Femur (tissue), 1 donor: ENCODE measurements at regions not wholly inside any gene's neighbourhood (a gene's known extent, or its start where the extent isn't known, plus 50 kb on each side); places are given as distances from the start of the nearest gene placed in this dataset.

ENCODE experiments used
- DNase-seq: peaks from one replicate; pipeline ENCODE4 v3.0.0-alpha.2; 2017

DNA sequence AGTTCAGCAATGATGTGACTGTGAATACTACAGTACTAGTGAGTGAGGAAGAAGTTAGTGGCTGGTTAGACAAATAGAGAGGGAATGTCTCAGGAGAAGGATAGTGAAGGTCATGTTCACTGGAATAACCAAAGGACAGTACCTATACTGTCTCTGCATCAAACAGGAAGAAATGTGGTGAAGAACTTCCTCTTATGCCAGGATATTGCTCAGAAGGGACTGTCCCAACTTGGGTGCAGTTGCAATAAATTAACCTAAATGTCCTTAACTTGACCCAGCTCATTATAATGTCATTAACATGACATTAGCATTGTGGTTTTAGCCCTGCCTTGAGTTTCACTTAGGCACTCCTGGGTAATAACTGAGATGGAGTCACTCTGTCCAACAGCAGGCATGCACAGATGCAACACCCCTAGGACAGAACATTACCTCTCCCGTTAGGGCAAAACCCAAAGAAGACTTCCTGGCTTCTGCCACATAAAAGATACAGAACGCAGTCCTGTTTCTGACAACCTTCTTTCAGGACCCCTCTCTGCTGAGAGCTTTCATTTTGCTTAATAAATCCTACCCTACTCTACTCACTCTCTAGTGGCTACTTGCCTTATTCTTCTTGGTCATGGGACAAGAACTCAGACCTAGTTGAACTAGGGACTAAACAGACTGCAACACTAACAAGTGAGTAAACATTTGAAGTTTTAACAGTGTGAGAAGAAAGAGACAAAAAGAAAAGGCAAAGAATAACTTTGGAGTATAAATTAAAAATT is 1591.6 kb upstream of the MIR17HG start:
- DNase-seq, result no peak

DNA sequence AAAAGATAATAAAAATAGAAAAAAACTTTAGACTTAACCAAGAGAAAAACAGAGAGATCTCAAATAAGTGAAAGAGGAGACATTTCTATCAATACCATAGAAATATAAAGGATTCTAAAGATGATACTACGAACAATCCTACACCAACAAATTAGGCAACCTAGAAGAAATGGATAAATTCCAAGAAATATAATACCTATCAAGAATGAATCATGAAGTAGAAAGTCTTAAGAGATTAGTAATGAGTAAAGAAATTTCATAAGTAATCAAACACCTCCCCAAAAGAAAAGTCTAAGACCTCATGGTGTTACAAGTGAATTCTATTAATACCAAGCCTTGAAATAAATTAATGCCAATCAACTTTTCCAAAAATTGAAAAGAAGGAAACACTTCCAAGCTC is 1584.5 kb upstream of the MIR17HG start:
- DNase-seq, result no peak

- peak; percentile 10 for DNase-seq
Measured at GRCh38 chr13:89783221-89783755, 1564.2 kb upstream of the MIR17HG start.

GRCh38 chr13:89784161-89784809 is 1563.2 kb upstream of the MIR17HG start:
- peak; percentile 12 for DNase-seq

GRCh38 chr13:89786531-89786930 is 1561.0 kb upstream of the MIR17HG start:
- no peak for DNase-seq

GRCh38 chr13:89790696-89791095 is 1556.8 kb upstream of the MIR17HG start:
- no peak for DNase-seq

DNA sequence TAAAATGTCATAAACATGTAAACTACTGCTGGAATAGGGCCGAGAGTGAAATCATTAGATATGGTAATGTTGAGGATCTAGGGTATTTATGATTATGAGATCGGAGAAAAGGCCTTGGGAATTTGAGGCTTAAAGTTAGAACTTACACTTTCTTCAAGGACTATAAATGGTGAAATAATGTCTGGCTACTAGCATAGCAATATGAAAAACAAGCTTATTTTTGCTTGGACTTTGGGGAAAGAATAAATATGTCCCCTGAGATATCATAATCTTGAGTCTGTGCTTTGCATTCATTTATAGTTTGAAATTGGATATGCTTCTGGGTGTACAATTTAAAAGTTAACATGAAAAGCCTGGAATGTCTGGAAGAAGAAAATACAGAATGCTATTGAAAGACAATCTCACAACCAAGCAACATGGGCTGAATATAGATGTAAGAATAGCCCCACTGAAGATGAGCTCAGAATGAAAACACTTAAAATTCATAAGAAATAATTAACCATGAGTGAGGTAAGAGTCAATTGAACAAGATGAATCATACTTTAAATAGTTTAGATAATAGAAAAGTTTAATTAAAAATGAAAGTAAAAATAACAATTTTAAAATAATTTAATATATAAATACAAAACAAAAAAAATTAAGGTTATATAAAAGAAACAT is 1555.4 kb upstream of the MIR17HG start:
- no peak for DNase-seq

- no peak for DNase-seq
Measured at GRCh38 chr13:89796196-89796595, 1551.3 kb upstream of the MIR17HG start.

GRCh38 chr13:89803839-89804238 is 1543.6 kb upstream of the MIR17HG start:
- no peak for DNase-seq

GRCh38 chr13:89806594-89806993 is 1540.9 kb upstream of the MIR17HG start:
- no peak for DNase-seq

DNA sequence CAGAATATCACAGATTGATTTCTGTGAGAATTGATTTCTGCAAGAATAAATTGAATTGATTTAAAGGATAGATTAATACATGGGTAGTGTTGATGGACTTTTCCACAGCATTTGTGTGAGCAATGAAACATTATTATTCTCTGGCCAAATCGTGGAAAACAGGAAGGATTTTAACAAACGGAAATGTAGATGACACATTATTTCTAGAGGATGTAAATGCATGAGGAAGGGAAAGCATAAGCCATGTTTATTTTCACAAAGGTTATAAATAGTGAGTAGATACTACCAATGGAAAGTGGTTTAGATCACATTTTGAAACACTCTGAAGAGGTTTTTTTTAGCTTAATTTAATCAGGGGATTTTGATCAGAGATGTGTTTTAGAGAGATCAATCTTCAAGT is 1534.6 kb upstream of the MIR17HG start:
- no peak for DNase-seq

DNA sequence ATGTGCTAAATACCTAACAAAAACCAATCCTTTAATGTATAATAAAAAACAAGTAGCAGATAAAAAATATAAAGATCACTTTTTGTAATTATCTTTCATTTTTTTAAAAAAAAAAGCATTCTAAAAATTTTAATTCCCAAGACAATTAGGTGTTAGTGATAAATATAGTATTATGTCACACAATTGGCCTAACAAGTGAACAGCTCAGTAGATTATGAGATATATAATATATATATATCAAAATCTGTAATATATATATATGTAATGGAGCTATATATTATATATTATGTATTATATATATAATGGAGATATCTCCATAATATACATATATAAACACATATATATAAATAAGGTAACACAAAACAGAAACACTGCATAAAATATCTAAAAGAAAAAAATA is 1531.1 kb upstream of the MIR17HG start:
- no peak for DNase-seq

GRCh38 chr13:89822467-89822866 is 1525.0 kb upstream of the MIR17HG start:
- no peak for DNase-seq

DNA sequence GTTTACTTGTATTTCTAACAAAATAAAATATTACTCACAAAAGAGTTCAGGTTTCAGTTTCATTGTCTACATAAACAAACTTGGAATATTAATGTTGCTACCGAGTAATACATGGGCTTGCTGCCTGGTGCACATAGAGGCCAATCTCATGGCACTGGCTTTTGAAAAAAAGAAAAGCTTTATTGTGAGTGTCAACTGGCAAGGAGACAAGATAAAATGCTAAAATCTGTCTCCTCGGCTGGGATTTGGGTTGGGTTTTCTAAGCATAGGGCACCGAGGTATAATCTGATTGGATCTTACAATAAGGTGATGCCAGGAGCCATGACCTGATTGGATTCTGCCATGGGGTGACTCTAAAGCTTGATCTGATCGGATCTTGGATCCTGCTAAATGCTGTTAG is 1519.9 kb upstream of the MIR17HG start:
- no peak for DNase-seq

DNA sequence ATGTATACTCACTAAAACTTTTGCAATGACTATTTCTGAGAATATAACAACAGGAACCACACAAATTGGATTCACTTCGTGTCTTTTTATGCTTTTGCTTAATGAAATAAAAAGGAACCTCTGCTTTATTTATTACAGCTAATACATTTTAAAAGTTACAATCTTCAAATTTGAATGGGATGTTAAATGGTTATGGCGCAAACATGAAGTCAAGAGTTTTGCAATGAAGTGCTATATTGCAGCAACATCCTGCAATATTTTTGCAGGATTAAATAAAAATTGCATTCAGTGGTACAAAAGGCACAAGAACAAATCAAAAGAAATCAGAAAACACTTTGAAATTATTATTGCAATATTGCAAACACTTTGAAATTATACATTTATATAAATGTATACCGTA is 1519.0 kb upstream of the MIR17HG start:
- DNase-seq, result no peak

DNA sequence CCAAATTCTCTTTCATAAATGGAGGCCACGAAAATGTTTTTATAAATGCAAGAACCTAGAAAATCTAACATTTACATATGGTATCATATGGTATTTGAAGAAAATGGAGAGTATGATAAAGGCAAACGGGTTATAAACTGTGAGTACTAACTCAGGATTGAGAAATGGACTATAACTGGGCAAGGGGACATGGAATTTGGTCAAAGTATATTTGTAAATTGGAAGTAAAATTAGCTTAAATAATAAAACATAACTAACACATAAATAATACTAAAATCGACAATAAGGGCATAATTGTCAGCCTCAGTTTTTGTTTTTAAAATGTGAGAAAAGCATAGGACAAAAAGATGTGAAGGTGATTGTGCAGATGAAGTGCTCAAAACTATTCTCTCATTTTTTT is 1516.3 kb upstream of the MIR17HG start:
- no peak for DNase-seq

- DNase-seq, result no peak
Measured at GRCh38 chr13:89832827-89833226, 1514.7 kb upstream of the MIR17HG start.

DNA sequence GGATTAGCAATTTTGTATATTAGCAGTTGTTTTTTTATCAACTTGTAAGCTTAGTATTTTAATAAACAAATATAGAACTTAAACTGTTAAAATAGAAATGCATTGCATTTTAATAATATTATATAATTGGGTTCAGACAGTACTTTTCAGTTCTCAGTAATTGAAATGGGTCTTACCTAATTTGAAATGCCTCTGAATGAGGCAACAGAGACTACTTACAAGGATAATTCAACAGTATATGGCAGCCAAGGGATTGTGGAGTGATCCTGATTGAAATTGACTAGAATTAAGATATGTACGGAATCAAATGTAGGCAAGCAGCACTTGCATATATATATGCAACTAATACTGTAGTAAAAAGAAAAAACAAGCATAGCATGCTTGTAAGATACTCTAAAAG is 1503.9 kb upstream of the MIR17HG start:
- DNase-seq, result no peak

DNA sequence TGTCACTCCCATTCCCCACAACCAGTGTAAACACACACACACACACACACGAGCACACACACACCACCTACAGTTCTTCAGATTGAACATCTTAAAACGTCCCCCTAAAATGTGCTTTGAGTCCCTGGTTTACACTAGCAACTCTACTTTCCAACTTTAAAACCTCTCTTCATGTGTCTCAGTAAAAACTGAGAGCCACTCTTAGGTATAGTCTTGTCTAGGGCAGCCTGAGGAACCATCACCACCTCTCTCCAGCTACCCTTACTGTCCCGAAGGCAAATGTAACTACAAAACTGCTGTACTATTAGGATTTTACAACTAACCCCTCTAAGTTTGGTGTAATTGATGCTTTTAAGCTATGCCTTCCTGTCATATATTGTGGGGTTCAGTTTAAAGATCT is 1501.6 kb upstream of the MIR17HG start:
- DNase-seq, result no peak

DNA sequence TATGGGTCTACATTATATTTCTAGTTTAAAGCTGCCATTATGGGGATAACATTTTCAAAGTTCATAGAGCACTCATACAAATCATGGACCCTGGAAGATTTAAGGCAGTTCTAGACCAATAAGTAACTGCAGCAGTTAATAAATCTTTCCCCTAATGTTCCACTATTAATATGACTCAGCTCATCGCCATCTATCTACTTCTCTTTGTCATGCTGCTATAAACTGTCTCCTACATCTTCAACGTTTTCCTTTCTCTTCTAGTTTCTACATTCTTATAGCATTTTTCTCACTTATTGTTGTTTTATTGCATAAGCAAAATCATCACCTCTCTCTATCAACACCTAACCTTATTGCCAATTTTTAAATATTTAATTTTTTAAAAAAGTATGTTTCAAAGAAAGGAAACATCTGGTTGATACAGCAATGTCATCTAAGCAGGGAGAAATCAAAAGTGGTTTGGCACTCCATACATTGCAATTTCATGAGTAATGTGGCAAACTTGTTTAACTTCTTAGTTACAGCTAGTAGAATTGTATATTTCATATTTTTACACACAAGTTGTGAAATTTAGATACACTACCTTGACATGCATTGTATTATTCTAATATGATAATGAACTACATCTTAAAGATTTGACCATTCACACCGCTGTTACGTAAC is 1500.4 kb upstream of the MIR17HG start:
- DNase-seq, result no peak

DNA sequence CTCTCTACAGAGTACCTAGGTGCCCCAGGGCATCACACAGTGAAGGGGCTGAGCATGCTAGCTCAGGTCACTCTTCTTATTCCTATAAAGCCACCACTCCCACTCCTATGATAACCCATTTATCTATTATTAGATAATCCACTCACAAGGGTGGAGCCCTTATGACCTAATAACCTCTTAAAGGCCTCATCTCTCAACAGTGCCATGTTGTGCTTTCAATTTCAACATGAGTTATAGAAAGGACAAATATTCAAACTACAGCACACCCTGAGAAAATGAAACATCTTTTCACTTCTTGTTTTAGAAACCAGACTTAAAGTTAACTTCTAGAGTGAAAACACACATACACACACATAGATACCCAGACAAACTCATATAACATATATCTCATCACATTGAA is 1494.9 kb upstream of the MIR17HG start:
- no peak for DNase-seq

GRCh38 chr13:89856512-89856911 is 1491.0 kb upstream of the MIR17HG start:
- no peak for DNase-seq

- no peak for DNase-seq
Measured at GRCh38 chr13:89857502-89857901, 1490.0 kb upstream of the MIR17HG start.
